GM12864 (cell line): ENCODE measurements at regions not wholly inside any gene's neighbourhood (a gene's known extent, or its start where the extent isn't known, plus 50 kb on each side); places are given as distances from the start of the nearest gene placed in this dataset.

Source experiments
- DNase-seq: peaks from one replicate; pipeline ENCODE4 v3.0.0-alpha.2; 2011; ENCODE audit warnings: low read depth
- H3K4me3 ChIP-seq: 2 replicates; pipeline ENCODE4 v1.5.1; 2011; ENCODE audit warnings: mild to moderate bottlenecking, low read depth, low read length, control low read depth
- TF ChIP-seq, protein P1 (sequence below): IDR thresholded peaks from 2 replicates; pipeline ENCODE4 v1.5.1; 2011; ENCODE audit warnings: low read depth, mild to moderate bottlenecking, moderate library complexity, low read length, control low read depth, inconsistent platforms; ENCODE audit errors: missing control alignments

DNA sequence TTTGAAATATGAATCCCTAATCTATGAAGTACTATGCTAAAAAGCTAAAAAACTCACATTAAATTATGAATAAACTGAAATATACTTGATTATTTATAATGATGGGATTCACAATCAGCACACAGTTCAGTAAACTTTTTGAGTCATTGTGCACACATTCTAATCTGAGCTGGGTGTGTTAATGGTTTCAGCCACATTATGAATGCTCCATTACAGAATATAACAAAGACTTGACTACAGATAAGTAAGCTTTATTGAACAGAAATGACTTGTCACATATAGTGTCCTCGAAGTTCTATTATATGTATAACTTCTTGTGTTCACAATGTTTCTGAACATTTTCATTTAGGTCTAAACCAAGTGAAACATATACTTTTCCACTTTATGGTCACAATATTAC, 1649.9 kb upstream of the IGFBP7 start:
- H3K4me3 ChIP-seq, result no peak overlapping the region
- no peak for DNase-seq
- TF ChIP-seq, protein P1, sequence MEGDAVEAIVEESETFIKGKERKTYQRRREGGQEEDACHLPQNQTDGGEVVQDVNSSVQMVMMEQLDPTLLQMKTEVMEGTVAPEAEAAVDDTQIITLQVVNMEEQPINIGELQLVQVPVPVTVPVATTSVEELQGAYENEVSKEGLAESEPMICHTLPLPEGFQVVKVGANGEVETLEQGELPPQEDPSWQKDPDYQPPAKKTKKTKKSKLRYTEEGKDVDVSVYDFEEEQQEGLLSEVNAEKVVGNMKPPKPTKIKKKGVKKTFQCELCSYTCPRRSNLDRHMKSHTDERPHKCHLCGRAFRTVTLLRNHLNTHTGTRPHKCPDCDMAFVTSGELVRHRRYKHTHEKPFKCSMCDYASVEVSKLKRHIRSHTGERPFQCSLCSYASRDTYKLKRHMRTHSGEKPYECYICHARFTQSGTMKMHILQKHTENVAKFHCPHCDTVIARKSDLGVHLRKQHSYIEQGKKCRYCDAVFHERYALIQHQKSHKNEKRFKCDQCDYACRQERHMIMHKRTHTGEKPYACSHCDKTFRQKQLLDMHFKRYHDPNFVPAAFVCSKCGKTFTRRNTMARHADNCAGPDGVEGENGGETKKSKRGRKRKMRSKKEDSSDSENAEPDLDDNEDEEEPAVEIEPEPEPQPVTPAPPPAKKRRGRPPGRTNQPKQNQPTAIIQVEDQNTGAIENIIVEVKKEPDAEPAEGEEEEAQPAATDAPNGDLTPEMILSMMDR, result no peak

DNA sequence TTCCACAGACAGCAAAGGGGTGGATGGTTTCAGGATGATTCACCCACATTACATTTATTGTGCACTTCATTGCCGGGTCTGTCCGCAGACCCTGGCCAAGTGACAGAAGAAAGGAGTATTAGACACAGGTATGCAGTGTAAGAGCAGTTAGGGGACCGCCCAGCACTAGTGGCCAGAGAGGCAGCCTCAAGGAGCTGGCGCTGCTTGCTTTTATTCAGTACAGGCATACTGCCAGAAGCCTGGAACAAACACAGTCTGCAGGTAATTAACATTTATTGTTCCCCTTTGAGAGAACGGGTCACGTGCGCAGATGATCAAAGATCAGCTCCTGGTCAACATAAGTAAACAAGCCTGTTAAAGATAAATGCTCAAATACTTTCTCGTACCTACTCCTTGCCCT, 1639.0 kb upstream of the IGFBP7 start:
- DNase-seq, result no peak
- TF ChIP-seq, protein P1, result no peak
- H3K4me3 ChIP-seq, result no peak overlapping the region

DNA sequence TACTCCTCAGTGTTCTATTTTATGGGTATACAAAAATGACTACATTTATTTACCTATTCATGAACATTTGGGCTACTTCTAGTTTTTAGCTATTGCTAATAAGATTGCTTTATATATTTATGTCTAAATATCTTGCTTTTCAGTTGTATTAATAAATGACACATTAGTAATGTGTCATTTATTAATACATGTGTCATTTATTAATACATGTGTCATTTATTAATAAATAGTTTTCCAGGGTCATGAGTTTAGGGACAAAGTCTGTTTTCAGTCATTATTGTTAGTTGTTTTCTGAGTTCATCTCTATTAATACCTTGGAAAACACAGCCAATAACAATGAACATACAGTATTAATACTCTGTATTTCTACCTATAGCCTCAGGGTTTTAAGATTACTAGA, 1630.7 kb upstream of the IGFBP7 start:
- no peak for DNase-seq
- TF ChIP-seq, protein P1, result no peak
- no peak overlapping the region for H3K4me3 ChIP-seq

DNA sequence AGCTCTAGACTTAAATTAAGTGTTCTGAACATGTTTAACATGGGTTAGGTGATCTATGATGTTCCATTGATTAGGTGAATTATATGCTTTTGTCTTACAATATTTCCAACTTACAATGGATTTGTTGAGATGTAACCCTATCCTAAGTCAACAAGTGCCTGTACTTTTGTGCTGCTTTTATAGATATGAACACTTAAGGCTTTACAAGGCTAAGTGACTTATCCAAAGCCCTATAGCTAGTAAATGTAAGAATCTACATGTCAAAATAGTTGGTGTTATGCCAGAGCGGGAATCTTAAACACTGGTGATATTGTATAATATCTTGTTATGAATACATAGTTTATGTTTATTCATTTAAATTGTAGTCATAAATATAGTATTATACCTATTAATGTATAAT, 1629.1 kb upstream of the IGFBP7 start:
- no peak for DNase-seq
- TF ChIP-seq, protein P1, result no peak
- H3K4me3 ChIP-seq, result no peak overlapping the region

DNA sequence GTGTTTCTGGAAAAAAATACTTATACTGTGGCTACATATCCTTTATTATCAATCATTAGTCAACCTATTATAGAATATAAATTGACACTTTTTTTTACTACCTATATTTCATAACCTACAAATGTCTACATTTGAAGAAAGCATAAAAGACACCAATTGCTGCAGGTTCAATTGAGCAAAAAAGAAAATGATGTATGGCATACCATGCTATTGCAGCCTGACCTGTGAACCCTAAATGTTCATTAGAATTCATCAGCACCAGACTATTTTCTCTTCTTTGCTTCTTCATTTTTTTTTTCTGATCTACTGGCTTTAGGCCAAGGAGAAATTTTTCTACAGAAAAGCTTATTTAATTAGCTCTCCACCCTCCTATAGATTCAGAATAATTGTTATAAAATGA, 1628.2 kb upstream of the IGFBP7 start:
- TF ChIP-seq, protein P1, result no peak
- no peak overlapping the region for H3K4me3 ChIP-seq
- no peak for DNase-seq

DNA sequence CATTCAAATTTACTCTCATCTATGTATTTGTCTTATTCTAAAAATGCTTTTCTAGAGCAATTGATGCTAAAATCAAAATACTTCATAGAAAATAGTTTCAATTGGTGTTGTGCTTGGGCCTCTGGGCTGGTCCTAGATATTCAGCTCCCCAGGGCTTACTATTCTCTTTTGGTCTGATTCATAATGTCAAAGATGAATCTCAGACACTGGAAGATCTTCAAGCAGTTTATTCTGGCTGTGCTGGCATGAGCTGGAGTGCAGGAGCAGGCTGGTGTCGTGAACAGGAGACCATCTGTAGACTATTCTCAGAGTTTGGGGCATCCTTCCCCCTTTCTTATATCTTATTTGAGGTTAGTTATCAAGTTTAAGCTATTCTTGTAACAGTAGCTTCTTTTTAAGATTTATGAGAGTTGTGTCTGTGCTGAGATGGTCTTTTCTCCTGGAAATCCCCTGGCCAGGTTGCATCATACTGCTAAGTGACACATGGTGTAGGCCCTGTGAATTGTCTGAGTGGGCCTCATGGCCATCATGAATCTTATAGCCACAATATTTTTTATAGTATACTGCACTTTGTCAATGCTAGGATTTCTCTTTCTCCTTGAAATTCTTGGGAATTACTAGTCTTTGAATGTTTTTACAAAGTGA, 1624.0 kb upstream of the IGFBP7 start:
- no peak for DNase-seq
- TF ChIP-seq, protein P1, result no peak
- H3K4me3 ChIP-seq, result no peak overlapping the region

DNA sequence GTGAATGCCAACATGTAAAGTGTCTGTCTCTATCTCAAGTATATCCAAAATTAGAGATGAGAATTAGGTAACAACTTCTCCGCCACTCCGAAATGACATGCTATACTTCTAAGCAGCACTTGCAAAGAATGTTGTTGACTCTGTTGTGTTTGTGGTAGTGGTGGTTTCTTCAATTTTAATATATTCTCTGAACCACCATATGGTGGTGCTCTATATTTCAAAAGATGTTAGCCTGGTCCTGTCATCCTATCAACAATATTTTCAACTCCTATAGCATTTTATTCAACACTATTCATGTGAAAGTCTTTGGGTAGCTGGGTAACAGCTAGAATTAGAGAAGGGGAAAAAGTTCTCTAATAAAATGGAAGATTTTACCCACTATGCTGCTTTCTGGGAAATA, 1622.8 kb upstream of the IGFBP7 start:
- no peak overlapping the region for H3K4me3 ChIP-seq
- no peak for DNase-seq
- TF ChIP-seq, protein P1, result no peak
